ENCODE measurements at regions not wholly inside any gene's neighbourhood (a gene's known extent, or its start where the extent isn't known, plus 50 kb on each side); places are given as distances from the start of the nearest gene placed in this dataset.

- Mint-ChIP-seq H3K9me3 (peaks cover 2% of the 10 kb centered on the region), H3K27ac (no peak overlapping the region), H3K4me3 (no peak overlapping the region), H3K4me1 (no peaks in the 10 kb centered on the region), H3K36me3 (peaks cover 2% of the 10 kb centered on the region), H3K27me3 (peaks cover 9% of the 10 kb centered on the region)
- DNase-seq (ENCODE audit: low spot score in 2 of 2) (no peak), ATAC-seq (ENCODE audit: low read depth) (no peak)
Measured at GRCh38 chr1:229815961-229816360, 189.9 kb downstream of the URB2 start.

GRCh38 chr1:229817936-229818335, 191.9 kb downstream of the URB2 start:
- no peak overlapping the region for H3K27ac Mint-ChIP-seq
- H3K36me3 Mint-ChIP-seq: peaks cover 2% of the 10 kb centered on the region
- peaks cover 2% of the 10 kb centered on the region for H3K9me3 Mint-ChIP-seq
- H3K27me3 Mint-ChIP-seq: peaks cover 9% of the 10 kb centered on the region
- DNase-seq (ENCODE audit: low spot score in 2 of 2): no peak
- no peak for ATAC-seq (ENCODE audit: low read depth)
- H3K4me1 Mint-ChIP-seq: no peaks in the 10 kb centered on the region
- H3K4me3 Mint-ChIP-seq: no peak overlapping the region

- Mint-ChIP-seq H3K4me1 (no peaks in the 10 kb centered on the region), H3K4me3 (no peak overlapping the region), H3K27ac (no peak overlapping the region), H3K27me3 (peaks cover 9% of the 10 kb centered on the region), H3K36me3 (peaks cover 2% of the 10 kb centered on the region), H3K9me3 (peaks cover 2% of the 10 kb centered on the region)
- ATAC-seq (ENCODE audit: low read depth) (no peak), DNase-seq (ENCODE audit: low spot score in 2 of 2) (no peak)
Measured at GRCh38 chr1:229819091-229819490, 193.0 kb downstream of the URB2 start.

- ATAC-seq (ENCODE audit: low read depth) (no peak), DNase-seq (ENCODE audit: low spot score in 2 of 2) (no peak)
- peaks cover 3% of the 10 kb centered on the region for H3K4me1 Mint-ChIP-seq
- peaks cover 10% of the 10 kb centered on the region for H3K36me3 Mint-ChIP-seq
- H3K27ac Mint-ChIP-seq: no peak overlapping the region
- H3K27me3 Mint-ChIP-seq: peaks cover 9% of the 10 kb centered on the region
- H3K9me3 Mint-ChIP-seq: peaks cover 12% of the 10 kb centered on the region
- H3K4me3 Mint-ChIP-seq: no peak overlapping the region
Measured at GRCh38 chr1:229822026-229822425, 196.0 kb downstream of the URB2 start.

- no peak for ATAC-seq (ENCODE audit: low read depth)
- peaks cover 15% of the 10 kb centered on the region for H3K9me3 Mint-ChIP-seq
- H3K4me1 Mint-ChIP-seq: peaks cover 3% of the 10 kb centered on the region
- H3K4me3 Mint-ChIP-seq: no peak overlapping the region
- peaks cover 12% of the 10 kb centered on the region for H3K36me3 Mint-ChIP-seq
- DNase-seq (ENCODE audit: low spot score in 2 of 2): no peak
- no peak overlapping the region for H3K27ac Mint-ChIP-seq
- H3K27me3 Mint-ChIP-seq: peaks cover 9% of the 10 kb centered on the region
Measured at GRCh38 chr1:229825042-229825441, 199.0 kb downstream of the URB2 start.

GRCh38 chr1:229828461-229828860, 202.4 kb downstream of the URB2 start:
- DNase-seq (ENCODE audit: low spot score in 2 of 2) (no peak), ATAC-seq (ENCODE audit: low read depth) (no peak)
- H3K4me3 Mint-ChIP-seq: no peak overlapping the region
- peaks cover 12% of the 10 kb centered on the region for H3K27me3 Mint-ChIP-seq
- peaks cover 12% of the 10 kb centered on the region for H3K36me3 Mint-ChIP-seq
- H3K9me3 Mint-ChIP-seq: peaks cover 15% of the 10 kb centered on the region
- H3K27ac Mint-ChIP-seq: no peak overlapping the region
- H3K4me1 Mint-ChIP-seq: peaks cover 3% of the 10 kb centered on the region

- ATAC-seq (ENCODE audit: low read depth) (no peak), DNase-seq (ENCODE audit: low spot score in 2 of 2) (no peak)
- no peak overlapping the region for H3K27ac Mint-ChIP-seq
- peaks cover 5% of the 10 kb centered on the region for H3K27me3 Mint-ChIP-seq
- no peaks in the 10 kb centered on the region for H3K36me3 Mint-ChIP-seq
- peaks cover 3% of the 10 kb centered on the region for H3K9me3 Mint-ChIP-seq
- H3K4me1 Mint-ChIP-seq: no peaks in the 10 kb centered on the region
- no peak overlapping the region for H3K4me3 Mint-ChIP-seq
Measured at GRCh38 chr1:229832695-229833094, 206.6 kb downstream of the URB2 start.

- no peaks in the 10 kb centered on the region for H3K4me1 Mint-ChIP-seq
- H3K9me3 Mint-ChIP-seq: peaks cover 1% of the 10 kb centered on the region
- no peak overlapping the region for H3K4me3 Mint-ChIP-seq
- peaks cover 7% of the 10 kb centered on the region for H3K27me3 Mint-ChIP-seq
- no peak overlapping the region for H3K27ac Mint-ChIP-seq
- no peak for DNase-seq (ENCODE audit: low spot score in 2 of 2)
- ATAC-seq (ENCODE audit: low read depth): no peak
- no peaks in the 10 kb centered on the region for H3K36me3 Mint-ChIP-seq
Measured at GRCh38 chr1:229834230-229834629, 208.2 kb downstream of the URB2 start.

- DNase-seq (ENCODE audit: low spot score in 2 of 2) (no peak), ATAC-seq (ENCODE audit: low read depth) (no peak)
- Mint-ChIP-seq H3K4me3 (no peak overlapping the region), H3K27me3 (peaks cover 7% of the 10 kb centered on the region), H3K9me3 (peaks cover 1% of the 10 kb centered on the region), H3K4me1 (peaks cover 3% of the 10 kb centered on the region), H3K36me3 (no peaks in the 10 kb centered on the region), H3K27ac (no peak overlapping the region)
Measured at GRCh38 chr1:229835226-229835625, 209.2 kb downstream of the URB2 start.

GRCh38 chr1:229836324-229836723, 210.3 kb downstream of the URB2 start:
- no peak for DNase-seq (ENCODE audit: low spot score in 2 of 2)
- ATAC-seq (ENCODE audit: low read depth): no peak
- Mint-ChIP-seq H3K27ac (no peak overlapping the region), H3K9me3 (peaks cover 1% of the 10 kb centered on the region), H3K36me3 (no peaks in the 10 kb centered on the region), H3K27me3 (peaks cover 5% of the 10 kb centered on the region), H3K4me1 (peaks cover 8% of the 10 kb centered on the region), H3K4me3 (no peak overlapping the region)

GRCh38 chr1:229838204-229838603, 212.2 kb downstream of the URB2 start:
- ATAC-seq (ENCODE audit: low read depth) (no peak), DNase-seq (ENCODE audit: low spot score in 2 of 2) (no peak)
- H3K36me3 Mint-ChIP-seq: no peaks in the 10 kb centered on the region
- H3K27me3 Mint-ChIP-seq: peaks cover 5% of the 10 kb centered on the region
- no peak overlapping the region for H3K4me3 Mint-ChIP-seq
- H3K4me1 Mint-ChIP-seq: peaks cover 13% of the 10 kb centered on the region
- no peak overlapping the region for H3K27ac Mint-ChIP-seq
- H3K9me3 Mint-ChIP-seq: peaks cover 1% of the 10 kb centered on the region

- Mint-ChIP-seq H3K4me3 (no peak overlapping the region), H3K9me3 (peaks cover 1% of the 10 kb centered on the region), H3K36me3 (no peaks in the 10 kb centered on the region), H3K27me3 (peaks cover 5% of the 10 kb centered on the region), H3K27ac (no peak overlapping the region), H3K4me1 (peaks cover 20% of the 10 kb centered on the region)
- DNase-seq (ENCODE audit: low spot score in 2 of 2) (no peak), ATAC-seq (ENCODE audit: low read depth) (no peak)
Measured at GRCh38 chr1:229839800-229840199, 213.8 kb downstream of the URB2 start.

GRCh38 chr1:229841230-229841629, 215.2 kb downstream of the URB2 start:
- H3K9me3 Mint-ChIP-seq: peaks cover 1% of the 10 kb centered on the region
- DNase-seq (ENCODE audit: low spot score in 2 of 2): peak in 1 of 2 donors; percentile 7
- peaks cover 5% of the 10 kb centered on the region for H3K27me3 Mint-ChIP-seq
- H3K4me3 Mint-ChIP-seq: peak overlapping the region; percentile 3
- H3K27ac Mint-ChIP-seq: peak overlapping the region; percentile 17
- ATAC-seq (ENCODE audit: low read depth): peak; percentile 77
- no peaks in the 10 kb centered on the region for H3K36me3 Mint-ChIP-seq
- peaks cover 26% of the 10 kb centered on the region for H3K4me1 Mint-ChIP-seq

- ATAC-seq (ENCODE audit: low read depth): no peak
- DNase-seq (ENCODE audit: low spot score in 2 of 2): no peak
- Mint-ChIP-seq H3K36me3 (no peaks in the 10 kb centered on the region), H3K4me3 (no peak overlapping the region), H3K9me3 (no peaks in the 10 kb centered on the region), H3K27me3 (peaks cover 3% of the 10 kb centered on the region), H3K4me1 (peaks cover 26% of the 10 kb centered on the region), H3K27ac (no peak overlapping the region)
Measured at GRCh38 chr1:229842302-229843255, 216.5 kb downstream of the URB2 start.
